Spleen (tissue), 11 donors: ENCODE measurements at regions not wholly inside any gene's neighbourhood (a gene's known extent, or its start where the extent isn't known, plus 50 kb on each side); places are given as distances from the start of the nearest gene placed in this dataset.

Experiments used
- DNase-seq: peaks from one replicate; pipeline ENCODE4 v3.0.0-alpha.2; 2020
- H3K27ac ChIP-seq, 8 donors: fragments of 200-600 bp; sonication (generic) in 7 of 8; 1 replicate in 4 of 8; 2 replicates in 4 of 8; pipeline versions ENCODE4 v1.5.0 to v1.8.0; 2016 to 2021; ENCODE audit warnings: inconsistent platforms in 4 of 8, mild to moderate bottlenecking in 4 of 8, moderate library complexity in 1 of 8
- H3K27me3 ChIP-seq, 7 donors: fragments of 200-600 bp; sonication (generic) in 6 of 7; replicated peaks in 1 of 7; 1 replicate in 4 of 7; 2 replicates in 3 of 7; pipeline versions ENCODE4 v1.5.0 to v1.8.0; 2016 to 2021; ENCODE audit warnings: inconsistent platforms in 3 of 7, mild to moderate bottlenecking in 1 of 7
- H3K36me3 ChIP-seq, 6 donors: fragments of 200-600 bp; sonication (generic) in 5 of 6; 1 replicate in 4 of 6; 2 replicates in 2 of 6; pipeline versions ENCODE4 v1.5.0 to v1.8.0; 2016 to 2021; ENCODE audit warnings: inconsistent platforms in 2 of 6
- H3K4me1 ChIP-seq, 6 donors: fragments of 200-600 bp; sonication (generic) in 5 of 6; 1 replicate in 3 of 6; 2 replicates in 3 of 6; pipeline versions ENCODE4 v1.5.0 to v1.8.0; 2016 to 2021; ENCODE audit warnings: inconsistent platforms in 3 of 6
- H3K4me3 ChIP-seq, 8 donors: fragments of 200-600 bp; sonication (generic) in 7 of 8; 1 replicate in 4 of 8; 2 replicates in 4 of 8; pipeline versions ENCODE4 v1.5.0 to v1.8.0; 2016 to 2021; ENCODE audit warnings: inconsistent platforms in 4 of 8, mild to moderate bottlenecking in 4 of 8, moderate library complexity in 2 of 8
- H3K9me3 ChIP-seq, 8 donors: fragments of 200-600 bp; sonication (generic) in 7 of 8; 1 replicate in 4 of 8; 2 replicates in 4 of 8; pipeline versions ENCODE4 v1.5.0 to v1.8.0; 2016 to 2021; ENCODE audit warnings: inconsistent platforms in 4 of 8
- CTCF ChIP-seq, 11 experiments: fragments of 200-600 bp in 7 of 11; fragments of 450-650 bp in 4 of 11; sonication (generic) in 4 of 11; IDR thresholded peaks in 8 of 11; conservative IDR thresholded peaks in 3 of 11; 1 replicate in 7 of 11; 2 replicates in 4 of 11; pipeline versions ENCODE4 v1.4.0 to v1.8.0; 2016 to 2021; ENCODE audit warnings: antibody characterized with exemption in 11 of 11, inconsistent platforms in 4 of 11, mild to moderate bottlenecking in 1 of 11
- POLR2A ChIP-seq, 3 donors: fragments of 450-650 bp; IDR thresholded peaks; one replicate each; pipeline ENCODE4 v1.5.1; 2017; ENCODE audit warnings: antibody characterized with exemption in 3 of 3, mild to moderate bottlenecking in 1 of 3
- POLR2AphosphoS5 ChIP-seq, 3 donors: sonication (generic); formaldehyde crosslinking; IDR thresholded peaks; one replicate each; pipeline ENCODE4 v1.5.1; 2017; ENCODE audit warnings: antibody characterized with exemption in 3 of 3
- WGBS, 5 donors: extraction: QIAGEN DNeasy Blood & Tissue Kit in 3 of 5; methylation state at CpG; one replicate each; pipeline versions ENCODE4 v1.1.5 to v1.1.7; 2013 to 2018; 5-methylcytosine and 5-hydroxymethylcytosine counted together
- intact Hi-C: fragments of 100-400 bp; cut with DNase I; formaldehyde crosslinking; loops from one replicate; pipeline ENCODE4 v1.15.0; 2023; ENCODE audit warnings: low total_unique reads
- donor health status: healthy with polysubstance abuse.
- donor health status: DM: no; HTN: no; CAD: no; lungs with moderate emphysema.
- donor health status: DM: no; HTN: no; CAD: no.
- donor health status: Bipolar disorder and iron deficiency.
- donor health status: healthy.
- donor health status: DM: no; HTN: no; CAD: no.
- donor health status: DM: yes; HTN: yes; CAD: no.

- Histone ChIP-seq H3K27ac (no peak overlapping the region), H3K4me3 (no peak overlapping the region), H3K9me3 (no peaks in the 10 kb centered on the region), H3K4me1 (no peaks in the 10 kb centered on the region), H3K27me3 (peaks cover 0 to 4% (median 0%) of the 10 kb centered on the region in 7 donors), H3K36me3 (no peaks in the 10 kb centered on the region)
- intact Hi-C loops = no loop called here
- no peak for TF ChIP-seq POLR2A (IDR thresholded peaks at IDR 0.05)
- no peak for TF ChIP-seq CTCF (IDR thresholded peaks at IDR 0.05 in 8 of 11, conservative IDR thresholded peaks at IDR 0.05 in 3 of 11)
- no peak for TF ChIP-seq POLR2AphosphoS5 (IDR thresholded peaks at IDR 0.05)
- no peak for DNase-seq
- 23 to 35% (median 30%) methylated on average over 2 to 3 of the region's 3 CpGs for WGBS, 5 donors
Measured at GRCh38 chr20:39645131-39645530, 683.0 kb downstream of the DHX35 start.

GRCh38 chr20:39643292-39643691, 681.1 kb downstream of the DHX35 start:
- H3K27me3 ChIP-seq = peaks cover 0 to 4% (median 0%) of the 10 kb centered on the region in 7 donors
- WGBS, 5 donors = 76 to 95% (median 90%) methylated on average over 1 of the region's 1 CpG
- no peak for DNase-seq

GRCh38 chr20:39641423-39641822, 679.3 kb downstream of the DHX35 start:
- intact Hi-C loops = no loop called here
- TF ChIP-seq CTCF (IDR thresholded peaks at IDR 0.05 in 8 of 11, conservative IDR thresholded peaks at IDR 0.05 in 3 of 11) = no peak
- TF ChIP-seq POLR2A (IDR thresholded peaks at IDR 0.05) = no peak
- no peak for TF ChIP-seq POLR2AphosphoS5 (IDR thresholded peaks at IDR 0.05)
- WGBS, 5 donors = 78 to 85% (median 81%) methylated on average over 4 of the region's 4 CpGs
- Histone ChIP-seq H3K36me3 (no peaks in the 10 kb centered on the region), H3K9me3 (no peaks in the 10 kb centered on the region), H3K27ac (no peak overlapping the region), H3K27me3 (peaks cover 0 to 6% (median 0%) of the 10 kb centered on the region in 7 donors), H3K4me3 (no peak overlapping the region), H3K4me1 (no peaks in the 10 kb centered on the region)
- DNase-seq = no peak

More at GRCh38 chr20:39643292-39643691, 681.1 kb downstream of the DHX35 start:
- H3K4me3 ChIP-seq = no peak overlapping the region
- H3K27ac ChIP-seq = no peak overlapping the region
- H3K36me3 ChIP-seq = no peaks in the 10 kb centered on the region
- TF ChIP-seq POLR2AphosphoS5 (IDR thresholded peaks at IDR 0.05) (no peak), CTCF (IDR thresholded peaks at IDR 0.05 in 8 of 11, conservative IDR thresholded peaks at IDR 0.05 in 3 of 11) (no peak), POLR2A (IDR thresholded peaks at IDR 0.05) (no peak)
- H3K4me1 ChIP-seq = no peaks in the 10 kb centered on the region
- intact Hi-C loops = no loop called here
- H3K9me3 ChIP-seq = no peaks in the 10 kb centered on the region

GRCh38 chr20:39640147-39640546, 678.0 kb downstream of the DHX35 start:
- DNase-seq = no peak
- no peak overlapping the region for H3K4me3 ChIP-seq
- intact Hi-C loops = no loop called here
- no peak overlapping the region for H3K27ac ChIP-seq
- no peaks in the 10 kb centered on the region for H3K4me1 ChIP-seq
- no peaks in the 10 kb centered on the region for H3K9me3 ChIP-seq
- peaks cover 0 to 13% (median 0%) of the 10 kb centered on the region in 7 donors for H3K27me3 ChIP-seq
- no peaks in the 10 kb centered on the region for H3K36me3 ChIP-seq
- TF ChIP-seq CTCF (IDR thresholded peaks at IDR 0.05 in 8 of 11, conservative IDR thresholded peaks at IDR 0.05 in 3 of 11) (no peak), POLR2A (IDR thresholded peaks at IDR 0.05) (no peak), POLR2AphosphoS5 (IDR thresholded peaks at IDR 0.05) (no peak)
- 89 to 94% (median 92%) methylated on average over 8 of the region's 8 CpGs for WGBS, 5 donors
